Keratinocyte (primary cell): ENCODE measurements at regions not wholly inside any gene's neighbourhood (a gene's known extent, or its start where the extent isn't known, plus 50 kb on each side); places are given as distances from the start of the nearest gene placed in this dataset.

Experiments
- DNase-seq: peaks from one replicate; pipeline ENCODE4 v3.0.0-alpha.2; 2011; ENCODE audit warnings: low read depth, missing footprints, low spot score
- FAIRE-seq: peaks from 2 replicates; lab custom pipeline; 2011; peaks lifted over from hg19 to GRCh38; lab: Jason Lieb, UNC
- H2AFZ ChIP-seq: 2 replicates; pipeline ENCODE4 v1.6.0; 2012; ENCODE audit warnings: low read length, control low read depth, inconsistent platforms; ENCODE audit not compliant: control insufficient read depth
- H3K27ac ChIP-seq: 2 replicates; pipeline ENCODE4 v1.5.1; 2011; ENCODE audit warnings: low read length; ENCODE audit not compliant: control insufficient read depth, insufficient read depth
- H3K27me3 ChIP-seq: 3 replicates; pipeline ENCODE4 v1.6.0; 2011; ENCODE audit warnings: low read length; ENCODE audit not compliant: control insufficient read depth, insufficient read depth; ENCODE audit errors: extremely low read depth
- H3K36me3 ChIP-seq, 2 experiments: 2 replicates in 1 of 2; 3 replicates in 1 of 2; pipeline ENCODE4 v1.5.1; 2011; ENCODE audit warnings: low read length in 2 of 2, mild to moderate bottlenecking in 1 of 2; ENCODE audit not compliant: control insufficient read depth in 2 of 2, insufficient read depth in 2 of 2; ENCODE audit errors: extremely low read depth in 1 of 2
- H3K4me1 ChIP-seq: 3 replicates; pipeline ENCODE4 v1.5.1; 2011; ENCODE audit warnings: low read length; ENCODE audit not compliant: control insufficient read depth, insufficient read depth; ENCODE audit errors: extremely low read depth
- H3K4me2 ChIP-seq: 3 replicates; pipeline ENCODE4 v1.6.0; 2011; ENCODE audit warnings: low read depth, low read length; ENCODE audit not compliant: control insufficient read depth, insufficient read depth; ENCODE audit errors: extremely low read depth
- H3K4me3 ChIP-seq, 3 experiments: fragments of 200-600 bp in 1 of 3; sonication (generic) in 1 of 3; 2 replicates in 2 of 3; 3 replicates in 1 of 3; pipeline ENCODE4 v1.5.1; 2011 to 2016; ENCODE audit warnings: low read length in 3 of 3, mild to moderate bottlenecking in 3 of 3, control low read depth in 2 of 3, inconsistent platforms in 1 of 3, low read depth in 1 of 3, mixed read lengths in 1 of 3, mixed run types in 1 of 3, moderate library complexity in 1 of 3; ENCODE audit not compliant: control insufficient read depth in 2 of 3, insufficient read depth in 2 of 3; ENCODE audit errors: extremely low read depth in 1 of 3
- H3K79me2 ChIP-seq: 2 replicates; pipeline ENCODE4 v1.6.0; 2012; ENCODE audit warnings: low read length; ENCODE audit not compliant: control insufficient read depth, insufficient read depth
- H3K9ac ChIP-seq: 3 replicates; pipeline ENCODE4 v1.6.0; 2011; ENCODE audit warnings: low read length; ENCODE audit not compliant: control insufficient read depth, insufficient read depth; ENCODE audit errors: extremely low read depth
- H3K9me1 ChIP-seq: 3 replicates; pipeline ENCODE4 v1.6.0; 2011; ENCODE audit warnings: low read length; ENCODE audit not compliant: control insufficient read depth, insufficient read depth; ENCODE audit errors: extremely low read depth
- H3K9me3 ChIP-seq: 2 replicates; pipeline ENCODE4 v1.5.1; 2012; ENCODE audit warnings: low read depth, low read length; ENCODE audit not compliant: control insufficient read depth
- H4K20me1 ChIP-seq: 3 replicates; pipeline ENCODE4 v1.6.0; 2011; ENCODE audit warnings: low read length; ENCODE audit not compliant: control insufficient read depth, insufficient read depth; ENCODE audit errors: extremely low read depth
- EZH2 ChIP-seq: IDR thresholded peaks from one replicate; pipeline ENCODE4 v1.6.1; 2012; ENCODE audit warnings: inconsistent platforms, mild to moderate bottlenecking, low read length, moderate library complexity
- dilution Hi-C: fragments of 300-500 bp; cut with MboI; formaldehyde crosslinking; loops from one replicate; pipeline ENCODE4 v1.7.0; 2020; ENCODE audit warnings: low sequenced_read_pairs; ENCODE audit not compliant: extremely low pct_ligation_motif_present
- TF ChIP-seq, protein P1 (sequence below), 3 experiments: IDR thresholded peaks in 1 of 3; conservative IDR thresholded peaks in 1 of 3; optimal IDR thresholded peaks in 1 of 3; 2 replicates in 2 of 3; 3 replicates in 1 of 3; pipeline versions ENCODE3 to v1.5.1; 2011; ENCODE audit warnings: low read length in 3 of 3, mild to moderate bottlenecking in 3 of 3, moderate library complexity in 2 of 3, control low read depth in 1 of 3, inconsistent platforms in 1 of 3; ENCODE audit not compliant: insufficient read depth in 2 of 3; ENCODE audit errors: extremely low read depth in 1 of 3

DNA sequence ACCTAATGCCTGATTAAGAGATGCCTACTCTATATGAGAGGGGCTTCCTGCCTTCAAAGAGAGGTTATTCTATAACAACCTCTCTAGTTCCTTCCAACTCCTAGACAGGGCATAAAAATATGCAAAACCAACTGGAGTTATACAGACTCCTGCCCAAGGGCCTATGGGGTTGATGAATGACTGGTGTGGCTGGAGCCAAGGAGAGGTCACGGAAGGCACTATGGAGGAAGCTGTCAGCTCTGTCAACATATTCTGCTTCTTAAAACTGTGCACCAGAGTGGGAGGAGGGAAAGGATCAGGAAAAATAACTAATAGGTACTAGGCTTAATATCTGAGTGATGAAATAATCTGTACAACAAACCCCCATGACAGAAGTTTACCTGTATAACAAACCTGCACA, 120.9 kb upstream of the CDC42EP3 start:
- Histone ChIP-seq H3K9me1 (no peaks in the 10 kb centered on the region), H3K4me2 (no peak overlapping the region), H3K36me3 (no peaks in the 10 kb centered on the region), H4K20me1 (no peaks in the 10 kb centered on the region), H3K79me2 (no peaks in the 10 kb centered on the region), H2AFZ (no peak overlapping the region), H3K4me1 (peaks cover 14% of the 10 kb centered on the region), H3K9ac (no peak overlapping the region), H3K27ac (no peak overlapping the region), H3K4me3 (no peak overlapping the region), H3K9me3 (peaks cover 2% of the 10 kb centered on the region), H3K27me3 (no peaks in the 10 kb centered on the region)
- no peak for FAIRE-seq
- DNase-seq, result no peak
- TF ChIP-seq EZH2, result no peak
- TF ChIP-seq, protein P1, sequence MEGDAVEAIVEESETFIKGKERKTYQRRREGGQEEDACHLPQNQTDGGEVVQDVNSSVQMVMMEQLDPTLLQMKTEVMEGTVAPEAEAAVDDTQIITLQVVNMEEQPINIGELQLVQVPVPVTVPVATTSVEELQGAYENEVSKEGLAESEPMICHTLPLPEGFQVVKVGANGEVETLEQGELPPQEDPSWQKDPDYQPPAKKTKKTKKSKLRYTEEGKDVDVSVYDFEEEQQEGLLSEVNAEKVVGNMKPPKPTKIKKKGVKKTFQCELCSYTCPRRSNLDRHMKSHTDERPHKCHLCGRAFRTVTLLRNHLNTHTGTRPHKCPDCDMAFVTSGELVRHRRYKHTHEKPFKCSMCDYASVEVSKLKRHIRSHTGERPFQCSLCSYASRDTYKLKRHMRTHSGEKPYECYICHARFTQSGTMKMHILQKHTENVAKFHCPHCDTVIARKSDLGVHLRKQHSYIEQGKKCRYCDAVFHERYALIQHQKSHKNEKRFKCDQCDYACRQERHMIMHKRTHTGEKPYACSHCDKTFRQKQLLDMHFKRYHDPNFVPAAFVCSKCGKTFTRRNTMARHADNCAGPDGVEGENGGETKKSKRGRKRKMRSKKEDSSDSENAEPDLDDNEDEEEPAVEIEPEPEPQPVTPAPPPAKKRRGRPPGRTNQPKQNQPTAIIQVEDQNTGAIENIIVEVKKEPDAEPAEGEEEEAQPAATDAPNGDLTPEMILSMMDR (optimal IDR thresholded peaks at IDR 0.05 in 1 of 3, IDR thresholded peaks at IDR 0.05 in 1 of 3, conservative IDR thresholded peaks at IDR 0.05 in 1 of 3; ENCODE audit: extremely low read depth in 1 of 3, insufficient read depth in 2 of 3, low read length in 3 of 3), result no peak
- dilution Hi-C loops, result no loop called here

DNA sequence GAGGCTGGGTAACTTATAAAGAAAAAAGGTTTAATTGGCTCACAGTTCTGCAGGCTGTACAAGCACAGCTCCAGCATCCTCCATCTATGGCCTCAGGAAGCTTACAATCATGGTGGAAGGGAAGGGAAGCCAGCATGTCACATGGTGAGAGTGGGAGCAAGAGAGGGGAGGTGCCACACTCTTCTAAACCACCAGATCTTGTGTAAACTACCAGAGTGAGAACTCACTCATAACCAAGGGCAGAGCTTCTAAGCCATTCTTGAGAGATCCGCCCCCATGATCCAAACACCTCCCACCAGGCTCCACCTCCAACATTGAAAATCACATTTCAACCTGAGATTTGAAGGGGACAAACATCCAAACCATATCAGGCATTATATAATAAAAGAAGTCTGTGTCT, 121.6 kb upstream of the CDC42EP3 start:
- Histone ChIP-seq H2AFZ (no peak overlapping the region), H3K36me3 (no peaks in the 10 kb centered on the region), H3K9me1 (no peaks in the 10 kb centered on the region), H4K20me1 (no peaks in the 10 kb centered on the region), H3K4me1 (peaks cover 14% of the 10 kb centered on the region), H3K27me3 (no peaks in the 10 kb centered on the region), H3K79me2 (no peaks in the 10 kb centered on the region), H3K4me2 (no peak overlapping the region), H3K4me3 (no peak overlapping the region), H3K27ac (no peak overlapping the region), H3K9me3 (peaks cover 2% of the 10 kb centered on the region), H3K9ac (no peak overlapping the region)
- dilution Hi-C loops, result no loop called here
- FAIRE-seq (no peak), DNase-seq (no peak)
- no peak for TF ChIP-seq EZH2
- TF ChIP-seq, protein P1 (optimal IDR thresholded peaks at IDR 0.05 in 1 of 3, IDR thresholded peaks at IDR 0.05 in 1 of 3, conservative IDR thresholded peaks at IDR 0.05 in 1 of 3; ENCODE audit: extremely low read depth in 1 of 3, insufficient read depth in 2 of 3, low read length in 3 of 3), result no peak
